H1 (cell line): ENCODE measurements at regions not wholly inside any gene's neighbourhood (a gene's known extent, or its start where the extent isn't known, plus 50 kb on each side); places are given as distances from the start of the nearest gene placed in this dataset.

ENCODE experiments used
- CTCF ChIA-PET: fragments of 300-600 bp; sonication (Branson Sonifier 250); formaldehyde crosslinking; loops from one replicate; lab custom pipeline; 2021; ENCODE audit not compliant: partially characterized antibody; lab: Charles Lee
- POLR2A ChIA-PET: fragments of 300-600 bp; sonication (Branson Sonifier 250); formaldehyde crosslinking; loops from one replicate; lab custom pipeline; 2021; ENCODE audit warnings: inconsistent platforms; ENCODE audit not compliant: partially characterized antibody; lab: Charles Lee
- DNase-seq, 2 experiments: peaks; one replicate each; pipeline versions ENCODE4 v3.0.0 to v3.0.0-alpha.2; 2010 to 2022; ENCODE audit warnings: low spot score in 2 of 2, low read depth in 1 of 2, mixed read lengths in 1 of 2
- FAIRE-seq: peaks from 2 replicates; lab custom pipeline; 2011; peaks lifted over from hg19 to GRCh38; lab: Jason Lieb, UNC
- H2AFZ ChIP-seq: 2 replicates; pipeline ENCODE4 v1.8.1; 2012; ENCODE audit warnings: low read length, inconsistent platforms
- H2AK5ac ChIP-seq: 2 replicates; pipeline ENCODE4 v1.6.1; 2013; ENCODE audit warnings: low read depth, low read length
- H2BK120ac ChIP-seq: replicated peaks from 2 replicates; pipeline ENCODE3; 2013; ENCODE audit warnings: low read depth, low read length, inconsistent platforms
- H2BK12ac ChIP-seq: 2 replicates; pipeline ENCODE4 v1.6.1; 2013; ENCODE audit warnings: low read depth, low read length
- H2BK15ac ChIP-seq: 2 replicates; pipeline ENCODE4 v1.6.1; 2013; ENCODE audit warnings: low read length
- H2BK20ac ChIP-seq: 2 replicates; pipeline ENCODE4 v1.6.1; 2013; ENCODE audit warnings: low read length
- H2BK5ac ChIP-seq: 2 replicates; pipeline ENCODE4 v1.6.1; 2013; ENCODE audit warnings: low read depth, low read length
- H3K14ac ChIP-seq: 2 replicates; pipeline ENCODE4 v1.6.1; 2013; ENCODE audit warnings: inconsistent platforms; ENCODE audit not compliant: insufficient read length
- H3K18ac ChIP-seq: 2 replicates; pipeline ENCODE4 v1.6.1; 2013; ENCODE audit warnings: low read length; ENCODE audit errors: extremely low read depth
- H3K23ac ChIP-seq: 2 replicates; pipeline ENCODE4 v1.6.1; 2013; ENCODE audit warnings: inconsistent platforms; ENCODE audit not compliant: insufficient read length
- H3K23me2 ChIP-seq: 2 replicates; pipeline ENCODE4 v1.6.1; 2013; ENCODE audit warnings: low read depth, low read length
- H3K27ac ChIP-seq: 2 replicates; pipeline ENCODE4 v1.6.1; 2011; ENCODE audit warnings: low read depth, low read length, inconsistent platforms
- H3K27me3 ChIP-seq, 4 experiments: replicated peaks in 1 of 4; 1 replicate in 1 of 4; 2 replicates in 3 of 4; pipeline versions ENCODE4 v1.6.1 to v1.8.1; 2011 to 2013; ENCODE audit warnings: low read length in 3 of 4, mild to moderate bottlenecking in 3 of 4, inconsistent platforms in 2 of 4, mixed read lengths in 2 of 4, moderate library complexity in 1 of 4; ENCODE audit not compliant: control insufficient read depth in 3 of 4, insufficient read depth in 3 of 4; ENCODE audit errors: extremely low read depth in 1 of 4
- H3K36me3 ChIP-seq, 4 experiments: 2 replicates each; pipeline versions ENCODE4 v1.6.1 to v1.8.1; 2011 to 2013; ENCODE audit warnings: mild to moderate bottlenecking in 4 of 4, low read length in 3 of 4, moderate library complexity in 2 of 4, control low read depth in 1 of 4, inconsistent platforms in 1 of 4; ENCODE audit not compliant: insufficient read depth in 4 of 4, control insufficient read depth in 2 of 4
- H3K4ac ChIP-seq: replicated peaks from 2 replicates; pipeline ENCODE3; 2013; ENCODE audit warnings: low read length, low read depth, mixed read lengths, inconsistent platforms; ENCODE audit not compliant: insufficient read length
- H3K4me1 ChIP-seq, 4 experiments: replicated peaks in 1 of 4; 1 replicate in 1 of 4; 2 replicates in 3 of 4; pipeline versions ENCODE4 v1.6.1 to v1.8.1; 2011 to 2013; ENCODE audit warnings: low read length in 3 of 4, inconsistent platforms in 2 of 4, mixed read lengths in 1 of 4; ENCODE audit not compliant: insufficient read depth in 4 of 4, control insufficient read depth in 3 of 4
- H3K4me2 ChIP-seq, 2 experiments: 2 replicates each; pipeline versions ENCODE4 v1.6.1 to v1.8.1; 2011 to 2013; ENCODE audit warnings: low read depth in 2 of 2, low read length in 2 of 2, control low read depth in 1 of 2, inconsistent platforms in 1 of 2, mild to moderate bottlenecking in 1 of 2; ENCODE audit not compliant: insufficient read depth in 1 of 2
- H3K4me3 ChIP-seq, 4 experiments: fragments of 200-600, 300-600 bp in 1 of 4; sonication (generic), shearing (Covaris generic), sonication (Bioruptor Twin) in 1 of 4; 2 replicates each; pipeline versions ENCODE4 v1.5.1 to v1.8.1; 2011 to 2016; ENCODE audit warnings: low read length in 4 of 4, low read depth in 3 of 4, control low read depth in 2 of 4, inconsistent platforms in 2 of 4, mild to moderate bottlenecking in 2 of 4, mixed read lengths in 1 of 4, moderate library complexity in 1 of 4; ENCODE audit not compliant: insufficient read depth in 2 of 4; ENCODE audit errors: extremely low read depth in 1 of 4
- H3K56ac ChIP-seq: replicated peaks from 2 replicates; pipeline ENCODE3; 2013; ENCODE audit warnings: low read depth, mild to moderate bottlenecking, mixed read lengths, low read length, inconsistent platforms; ENCODE audit not compliant: insufficient read length
- H3K79me1 ChIP-seq: 2 replicates; pipeline ENCODE4 v1.6.1; 2013; ENCODE audit warnings: low read depth, low read length, control low read depth
- H3K79me2 ChIP-seq, 2 experiments: 2 replicates each; pipeline versions ENCODE4 v1.6.1 to v1.8.1; 2012 to 2013; ENCODE audit warnings: low read length in 2 of 2, mild to moderate bottlenecking in 2 of 2, inconsistent platforms in 1 of 2; ENCODE audit not compliant: insufficient read depth in 2 of 2, control insufficient read depth in 1 of 2
- H3K9ac ChIP-seq, 4 experiments: replicated peaks in 1 of 4; 1 replicate in 1 of 4; 2 replicates in 3 of 4; pipeline versions ENCODE4 v1.6.1 to v1.8.1; 2011 to 2013; ENCODE audit warnings: low read depth in 3 of 4, low read length in 3 of 4, control low read depth in 2 of 4, mild to moderate bottlenecking in 2 of 4, moderate library complexity in 2 of 4, inconsistent platforms in 1 of 4; ENCODE audit errors: extremely low read depth in 1 of 4
- H3K9me3 ChIP-seq, 2 experiments: 2 replicates each; pipeline versions ENCODE4 v1.6.1 to v1.8.1; 2012 to 2013; ENCODE audit warnings: mild to moderate bottlenecking in 2 of 2, moderate library complexity in 2 of 2, control low read depth in 1 of 2, inconsistent platforms in 1 of 2, low read depth in 1 of 2, low read length in 1 of 2, mixed read lengths in 1 of 2; ENCODE audit not compliant: insufficient read depth in 2 of 2
- H4K20me1 ChIP-seq, 2 experiments: replicated peaks in 1 of 2; 2 replicates each; pipeline versions ENCODE3 to v1.8.1; 2011 to 2013; ENCODE audit warnings: inconsistent platforms in 2 of 2, low read length in 2 of 2, mild to moderate bottlenecking in 1 of 2; ENCODE audit not compliant: insufficient read depth in 2 of 2, control insufficient read depth in 1 of 2
- H4K5ac ChIP-seq: 2 replicates; pipeline ENCODE4 v1.6.1; 2013; ENCODE audit warnings: low read length, low read depth, mixed read lengths, inconsistent platforms; ENCODE audit not compliant: insufficient read length
- H4K8ac ChIP-seq: 2 replicates; pipeline ENCODE4 v1.8.0; 2013; ENCODE audit warnings: mild to moderate bottlenecking, moderate library complexity, low read length, inconsistent platforms; ENCODE audit not compliant: insufficient read depth; ENCODE audit errors: extremely low read depth
- H4K91ac ChIP-seq: replicated peaks from 2 replicates; pipeline ENCODE3; 2013; ENCODE audit warnings: low read length, mixed read lengths, inconsistent platforms; ENCODE audit not compliant: insufficient read length
- POLR2A ChIP-seq, 2 experiments: IDR thresholded peaks; 1 replicate in 1 of 2; 2 replicates in 1 of 2; pipeline ENCODE4 v1.6.1; 2011; ENCODE audit warnings: low read depth in 2 of 2, low read length in 2 of 2, mild to moderate bottlenecking in 2 of 2; ENCODE audit errors: control extremely low read depth in 1 of 2
- SUZ12 ChIP-seq: fragments of 200-600 bp; sonication (generic); IDR thresholded peaks from 2 replicates; pipeline ENCODE4 v1.6.1; 2012; ENCODE audit warnings: mild to moderate bottlenecking, inconsistent platforms, low read length, moderate library complexity, mixed read lengths
- TAF7 ChIP-seq: optimal IDR thresholded peaks from 2 replicates; pipeline ENCODE3; 2011; ENCODE audit warnings: low read depth, mild to moderate bottlenecking, inconsistent platforms, low read length, moderate library complexity, borderline replicate concordance
- WGBS, 2 experiments: shearing (Covaris generic) in 1 of 2; methylation state at CpG; one replicate each; pipeline versions ENCODE4 v1.1.6 to v1.1.7; 2013 to 2015; ENCODE audit warnings: low lambda C conversion rate in 2 of 2, mixed read lengths in 2 of 2, inconsistent platforms in 1 of 2, low coverage in 1 of 2, missing lambda C conversion rate in 1 of 2; ENCODE audit not compliant: insufficient replicate concordance in 2 of 2, insufficient coverage in 1 of 2, insufficient read length in 1 of 2; ENCODE audit errors: extremely low coverage in 1 of 2, missing lambda C conversion rate in 1 of 2; 5-methylcytosine and 5-hydroxymethylcytosine counted together

- H2AK5ac ChIP-seq = no peak overlapping the region
- FAIRE-seq (no peak), DNase-seq (no peak)
- no peak overlapping the region for H3K4me3 ChIP-seq
- no peaks in the 10 kb centered on the region for H4K20me1 ChIP-seq
- H3K56ac ChIP-seq = no peak overlapping the region
- no peaks in the 10 kb centered on the region for H3K4me1 ChIP-seq
- H2BK15ac ChIP-seq = no peak overlapping the region
- no peak overlapping the region for H2BK5ac ChIP-seq
- CTCF ChIA-PET = no interaction called here
- no peaks in the 10 kb centered on the region for H3K23me2 ChIP-seq
- POLR2A ChIA-PET = no interaction called here
- H3K36me3 ChIP-seq = no peaks in the 10 kb centered on the region
- H4K8ac ChIP-seq = no peak overlapping the region
- H3K23ac ChIP-seq = no peak overlapping the region
- H3K9ac ChIP-seq = no peak overlapping the region
- no peaks in the 10 kb centered on the region for H3K79me2 ChIP-seq
- no peak overlapping the region for H3K4ac ChIP-seq
- H3K4me2 ChIP-seq = no peak overlapping the region
- no peak overlapping the region for H3K18ac ChIP-seq
- H3K27ac ChIP-seq = no peak overlapping the region
- H3K27me3 ChIP-seq = no peaks in the 10 kb centered on the region
- no peak overlapping the region for H3K14ac ChIP-seq
- H2AFZ ChIP-seq = no peak overlapping the region
- no peak overlapping the region for H4K91ac ChIP-seq
- no peak overlapping the region for H2BK12ac ChIP-seq
- no peak overlapping the region for H2BK20ac ChIP-seq
- 90 to 100% methylated on average over 1 to 4 of the region's 4 CpGs for WGBS, 2 experiments
- H4K5ac ChIP-seq = no peak overlapping the region
- H3K79me1 ChIP-seq = no peaks in the 10 kb centered on the region
- no peak overlapping the region for H2BK120ac ChIP-seq
- no peaks in the 10 kb centered on the region for H3K9me3 ChIP-seq
- TF ChIP-seq SUZ12 = no peak
- TF ChIP-seq TAF7 = no peak
- no peak for TF ChIP-seq POLR2A (IDR thresholded peaks at IDR 0.05; ENCODE audit: control extremely low read depth in 1 of 2, low read depth in 2 of 2, low read length in 2 of 2)
Measured at GRCh38 chr3:106184540-106185457, 316.0 kb upstream of the CBLB start.
